ENCODE measurements at regions not wholly inside any gene's neighbourhood (a gene's known extent, or its start where the extent isn't known, plus 50 kb on each side); places are given as distances from the start of the nearest gene placed in this dataset.

- TF ChIP-seq ZNF462 (CRISPR knock-in tag; IDR thresholded peaks at IDR 0.05) (no peak), JUNB (IDR thresholded peaks at IDR 0.05; ENCODE audit: unreplicated experiment) (no peak), CTCF (conservative IDR thresholded peaks at IDR 0.05; ENCODE audit: low read depth in 2 of 2) (no peak), EZH2phosphoT487 (IDR thresholded peaks at IDR 0.05; ENCODE audit: unreplicated experiment) (no peak), STAT1 (IDR thresholded peaks at IDR 0.05; ENCODE audit: unreplicated experiment) (no peak), ZNF114 (CRISPR knock-in tag; IDR thresholded peaks at IDR 0.05) (no peak)
Measured at GRCh38 chr6:84546427-84546914, 217.9 kb downstream of the TBX18 start (continued).

GRCh38 chr6:84539122-84539856 lies 225.1 kb downstream of the TBX18 start:
- Mint-ChIP-seq H3K27me3 (ENCODE audit: insufficient read depth, low read depth, poor library complexity) (peaks cover 2% of the 10 kb centered on the region), H3K36me3 (ENCODE audit: low read depth) (no peaks in the 10 kb centered on the region; the same call in 2 of the 3 replicates), H3K27ac (no peak overlapping the region), H3K4me1 (no peaks in the 10 kb centered on the region), H3K4me3 (no peak overlapping the region), H3K9me3 (peaks cover 25% of the 10 kb centered on the region)
- H3K27ac ChIP-seq (ENCODE audit: low read depth), result no peak overlapping the region
- no peaks in the 10 kb centered on the region for H3K4me1 ChIP-seq (ENCODE audit: insufficient read depth)
- H3K36me3 ChIP-seq (ENCODE audit: insufficient read depth), result no peaks in the 10 kb centered on the region
- H3K79me2 ChIP-seq (replicated peaks; ENCODE audit: insufficient read depth), result no peaks in the 10 kb centered on the region
- H3K4me2 ChIP-seq, result no peak overlapping the region
- TF ChIP-seq REST (IDR thresholded peaks at IDR 0.05; ENCODE audit: unreplicated experiment) (no peak), POLR2AphosphoS5 (IDR thresholded peaks at IDR 0.05; ENCODE audit: low read depth) (no peak), ZNF331 (CRISPR knock-in tag; IDR thresholded peaks at IDR 0.05; ENCODE audit: low read depth) (no peak), ZNF114 (CRISPR knock-in tag; IDR thresholded peaks at IDR 0.05) (no peak), EZH2 (IDR thresholded peaks at IDR 0.05; ENCODE audit: low read depth, unreplicated experiment) (no peak)
- H4K20me1 ChIP-seq (replicated peaks; ENCODE audit: insufficient read depth), result no peaks in the 10 kb centered on the region
- H3K4me3 ChIP-seq, result no peak overlapping the region
- ATAC-seq (no peak), DNase-seq (ENCODE audit: low spot score) (no peak)
- no peak overlapping the region for H2AFZ ChIP-seq
- no peaks in the 10 kb centered on the region for H3K9me2 ChIP-seq (ENCODE audit: insufficient read depth)
- H3F3A ChIP-seq (replicated peaks; ENCODE audit: low read depth), result no peaks in the 10 kb centered on the region
- no peaks in the 10 kb centered on the region for H3K27me3 ChIP-seq (ENCODE audit: insufficient read depth)
